H1 (cell line): ENCODE measurements at regions not wholly inside any gene's neighbourhood (a gene's known extent, or its start where the extent isn't known, plus 50 kb on each side); places are given as distances from the start of the nearest gene placed in this dataset.

ENCODE experiments used
- CTCF ChIA-PET: fragments of 300-600 bp; sonication (Branson Sonifier 250); formaldehyde crosslinking; loops from one replicate; lab custom pipeline; 2021; ENCODE audit not compliant: partially characterized antibody; lab: Charles Lee
- POLR2A ChIA-PET: fragments of 300-600 bp; sonication (Branson Sonifier 250); formaldehyde crosslinking; loops from one replicate; lab custom pipeline; 2021; ENCODE audit warnings: inconsistent platforms; ENCODE audit not compliant: partially characterized antibody; lab: Charles Lee
- DNase-seq, 2 experiments: peaks; one replicate each; pipeline versions ENCODE4 v3.0.0 to v3.0.0-alpha.2; 2010 to 2022; ENCODE audit warnings: low spot score in 2 of 2, low read depth in 1 of 2, mixed read lengths in 1 of 2
- FAIRE-seq: peaks from 2 replicates; lab custom pipeline; 2011; peaks lifted over from hg19 to GRCh38; lab: Jason Lieb, UNC
- H2AFZ ChIP-seq: 2 replicates; pipeline ENCODE4 v1.8.1; 2012; ENCODE audit warnings: low read length, inconsistent platforms
- H2AK5ac ChIP-seq: 2 replicates; pipeline ENCODE4 v1.6.1; 2013; ENCODE audit warnings: low read depth, low read length
- H2BK120ac ChIP-seq: replicated peaks from 2 replicates; pipeline ENCODE3; 2013; ENCODE audit warnings: low read depth, low read length, inconsistent platforms
- H2BK12ac ChIP-seq: 2 replicates; pipeline ENCODE4 v1.6.1; 2013; ENCODE audit warnings: low read depth, low read length
- H2BK15ac ChIP-seq: 2 replicates; pipeline ENCODE4 v1.6.1; 2013; ENCODE audit warnings: low read length
- H2BK20ac ChIP-seq: 2 replicates; pipeline ENCODE4 v1.6.1; 2013; ENCODE audit warnings: low read length
- H2BK5ac ChIP-seq: 2 replicates; pipeline ENCODE4 v1.6.1; 2013; ENCODE audit warnings: low read depth, low read length
- H3K14ac ChIP-seq: 2 replicates; pipeline ENCODE4 v1.6.1; 2013; ENCODE audit warnings: inconsistent platforms; ENCODE audit not compliant: insufficient read length
- H3K18ac ChIP-seq: 2 replicates; pipeline ENCODE4 v1.6.1; 2013; ENCODE audit warnings: low read length; ENCODE audit errors: extremely low read depth
- H3K23ac ChIP-seq: 2 replicates; pipeline ENCODE4 v1.6.1; 2013; ENCODE audit warnings: inconsistent platforms; ENCODE audit not compliant: insufficient read length
- H3K23me2 ChIP-seq: 2 replicates; pipeline ENCODE4 v1.6.1; 2013; ENCODE audit warnings: low read depth, low read length
- H3K27ac ChIP-seq: 2 replicates; pipeline ENCODE4 v1.6.1; 2011; ENCODE audit warnings: low read depth, low read length, inconsistent platforms
- H3K27me3 ChIP-seq, 4 experiments: replicated peaks in 1 of 4; 1 replicate in 1 of 4; 2 replicates in 3 of 4; pipeline versions ENCODE4 v1.6.1 to v1.8.1; 2011 to 2013; ENCODE audit warnings: low read length in 3 of 4, mild to moderate bottlenecking in 3 of 4, inconsistent platforms in 2 of 4, mixed read lengths in 2 of 4, moderate library complexity in 1 of 4; ENCODE audit not compliant: control insufficient read depth in 3 of 4, insufficient read depth in 3 of 4; ENCODE audit errors: extremely low read depth in 1 of 4
- H3K36me3 ChIP-seq, 4 experiments: 2 replicates each; pipeline versions ENCODE4 v1.6.1 to v1.8.1; 2011 to 2013; ENCODE audit warnings: mild to moderate bottlenecking in 4 of 4, low read length in 3 of 4, moderate library complexity in 2 of 4, control low read depth in 1 of 4, inconsistent platforms in 1 of 4; ENCODE audit not compliant: insufficient read depth in 4 of 4, control insufficient read depth in 2 of 4
- H3K4ac ChIP-seq: replicated peaks from 2 replicates; pipeline ENCODE3; 2013; ENCODE audit warnings: low read length, low read depth, mixed read lengths, inconsistent platforms; ENCODE audit not compliant: insufficient read length
- H3K4me1 ChIP-seq, 4 experiments: replicated peaks in 1 of 4; 1 replicate in 1 of 4; 2 replicates in 3 of 4; pipeline versions ENCODE4 v1.6.1 to v1.8.1; 2011 to 2013; ENCODE audit warnings: low read length in 3 of 4, inconsistent platforms in 2 of 4, mixed read lengths in 1 of 4; ENCODE audit not compliant: insufficient read depth in 4 of 4, control insufficient read depth in 3 of 4
- H3K4me2 ChIP-seq, 2 experiments: 2 replicates each; pipeline versions ENCODE4 v1.6.1 to v1.8.1; 2011 to 2013; ENCODE audit warnings: low read depth in 2 of 2, low read length in 2 of 2, control low read depth in 1 of 2, inconsistent platforms in 1 of 2, mild to moderate bottlenecking in 1 of 2; ENCODE audit not compliant: insufficient read depth in 1 of 2
- H3K4me3 ChIP-seq, 4 experiments: fragments of 200-600, 300-600 bp in 1 of 4; sonication (generic), shearing (Covaris generic), sonication (Bioruptor Twin) in 1 of 4; 2 replicates each; pipeline versions ENCODE4 v1.5.1 to v1.8.1; 2011 to 2016; ENCODE audit warnings: low read length in 4 of 4, low read depth in 3 of 4, control low read depth in 2 of 4, inconsistent platforms in 2 of 4, mild to moderate bottlenecking in 2 of 4, mixed read lengths in 1 of 4, moderate library complexity in 1 of 4; ENCODE audit not compliant: insufficient read depth in 2 of 4; ENCODE audit errors: extremely low read depth in 1 of 4
- H3K56ac ChIP-seq: replicated peaks from 2 replicates; pipeline ENCODE3; 2013; ENCODE audit warnings: low read depth, mild to moderate bottlenecking, mixed read lengths, low read length, inconsistent platforms; ENCODE audit not compliant: insufficient read length
- H3K79me1 ChIP-seq: 2 replicates; pipeline ENCODE4 v1.6.1; 2013; ENCODE audit warnings: low read depth, low read length, control low read depth
- H3K79me2 ChIP-seq, 2 experiments: 2 replicates each; pipeline versions ENCODE4 v1.6.1 to v1.8.1; 2012 to 2013; ENCODE audit warnings: low read length in 2 of 2, mild to moderate bottlenecking in 2 of 2, inconsistent platforms in 1 of 2; ENCODE audit not compliant: insufficient read depth in 2 of 2, control insufficient read depth in 1 of 2
- H3K9ac ChIP-seq, 4 experiments: replicated peaks in 1 of 4; 1 replicate in 1 of 4; 2 replicates in 3 of 4; pipeline versions ENCODE4 v1.6.1 to v1.8.1; 2011 to 2013; ENCODE audit warnings: low read depth in 3 of 4, low read length in 3 of 4, control low read depth in 2 of 4, mild to moderate bottlenecking in 2 of 4, moderate library complexity in 2 of 4, inconsistent platforms in 1 of 4; ENCODE audit errors: extremely low read depth in 1 of 4
- H3K9me3 ChIP-seq, 2 experiments: 2 replicates each; pipeline versions ENCODE4 v1.6.1 to v1.8.1; 2012 to 2013; ENCODE audit warnings: mild to moderate bottlenecking in 2 of 2, moderate library complexity in 2 of 2, control low read depth in 1 of 2, inconsistent platforms in 1 of 2, low read depth in 1 of 2, low read length in 1 of 2, mixed read lengths in 1 of 2; ENCODE audit not compliant: insufficient read depth in 2 of 2
- H4K20me1 ChIP-seq, 2 experiments: replicated peaks in 1 of 2; 2 replicates each; pipeline versions ENCODE3 to v1.8.1; 2011 to 2013; ENCODE audit warnings: inconsistent platforms in 2 of 2, low read length in 2 of 2, mild to moderate bottlenecking in 1 of 2; ENCODE audit not compliant: insufficient read depth in 2 of 2, control insufficient read depth in 1 of 2
- H4K5ac ChIP-seq: 2 replicates; pipeline ENCODE4 v1.6.1; 2013; ENCODE audit warnings: low read length, low read depth, mixed read lengths, inconsistent platforms; ENCODE audit not compliant: insufficient read length
- H4K8ac ChIP-seq: 2 replicates; pipeline ENCODE4 v1.8.0; 2013; ENCODE audit warnings: mild to moderate bottlenecking, moderate library complexity, low read length, inconsistent platforms; ENCODE audit not compliant: insufficient read depth; ENCODE audit errors: extremely low read depth
- H4K91ac ChIP-seq: replicated peaks from 2 replicates; pipeline ENCODE3; 2013; ENCODE audit warnings: low read length, mixed read lengths, inconsistent platforms; ENCODE audit not compliant: insufficient read length
- RXRA ChIP-seq: IDR thresholded peaks from 2 replicates; pipeline ENCODE4 v1.6.1; 2011; ENCODE audit warnings: low read depth, mild to moderate bottlenecking, low read length, moderate library complexity; ENCODE audit not compliant: insufficient read depth
- WGBS, 2 experiments: shearing (Covaris generic) in 1 of 2; methylation state at CpG; one replicate each; pipeline versions ENCODE4 v1.1.6 to v1.1.7; 2013 to 2015; ENCODE audit warnings: low lambda C conversion rate in 2 of 2, mixed read lengths in 2 of 2, inconsistent platforms in 1 of 2, low coverage in 1 of 2, missing lambda C conversion rate in 1 of 2; ENCODE audit not compliant: insufficient replicate concordance in 2 of 2, insufficient coverage in 1 of 2, insufficient read length in 1 of 2; ENCODE audit errors: extremely low coverage in 1 of 2, missing lambda C conversion rate in 1 of 2; 5-methylcytosine and 5-hydroxymethylcytosine counted together

DNA sequence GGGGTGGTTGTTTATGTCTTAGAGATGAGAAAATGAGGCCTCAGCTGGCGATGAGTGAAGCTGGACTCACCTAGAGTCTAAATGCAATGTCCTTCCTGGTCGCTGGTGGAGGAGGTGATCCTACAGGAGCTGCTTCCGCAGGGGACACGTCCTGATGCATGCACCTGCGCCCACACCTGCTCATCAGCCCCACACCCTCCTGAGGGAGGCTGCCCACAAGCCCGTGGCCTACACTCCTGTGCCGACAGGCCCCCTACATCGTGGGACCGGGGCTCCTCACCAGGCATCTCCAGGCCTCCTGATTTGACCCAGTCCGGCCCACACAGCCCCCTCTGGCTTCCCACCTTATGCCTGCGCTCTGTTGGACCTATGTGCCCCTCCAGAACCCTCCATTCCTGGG lies 857.2 kb downstream of the TBC1D22A start:
- no peak overlapping the region for H3K4ac ChIP-seq
- H2AK5ac ChIP-seq = no peak overlapping the region
- no peak overlapping the region for H4K91ac ChIP-seq
- TF ChIP-seq RXRA = no peak
- no peak overlapping the region for H4K8ac ChIP-seq
- peaks cover 0 to 2% (median 0%) of the 10 kb centered on the region in 4 experiments; a peak in 1 of 7 replicates for H3K4me1 ChIP-seq
- no peak for FAIRE-seq
- H2BK120ac ChIP-seq = no peak overlapping the region
- no peak overlapping the region for H3K23ac ChIP-seq
- H3K9me3 ChIP-seq = peaks cover 0 to 8% of the 10 kb centered on the region in 2 experiments; a peak in 2 of 4 replicates
- H3K79me1 ChIP-seq = no peaks in the 10 kb centered on the region
- no peak overlapping the region for H3K9ac ChIP-seq
- ChIA-PET POLR2A (no interaction called here), CTCF (no interaction called here)
- no peak overlapping the region for H3K4me3 ChIP-seq
- no peak overlapping the region for H2BK20ac ChIP-seq
- 84% methylated on average over 11 of the region's 11 CpGs; no CpG with 5 or more reads in 1 of the 2 experiments for WGBS, 2 experiments
- H3K23me2 ChIP-seq = no peaks in the 10 kb centered on the region
- H3K14ac ChIP-seq = no peak overlapping the region
- H3K27me3 ChIP-seq = no peaks in the 10 kb centered on the region
- H3K18ac ChIP-seq = no peak overlapping the region
- no peak overlapping the region for H3K56ac ChIP-seq
- no peak overlapping the region for H2BK12ac ChIP-seq
- H3K27ac ChIP-seq = no peak overlapping the region
- H3K79me2 ChIP-seq = no peaks in the 10 kb centered on the region
- no peak overlapping the region for H2AFZ ChIP-seq
- H2BK5ac ChIP-seq = no peak overlapping the region
- no peaks in the 10 kb centered on the region for H3K36me3 ChIP-seq
- DNase-seq = peak in 1 of 2 experiments; percentile 29
- H4K20me1 ChIP-seq = no peaks in the 10 kb centered on the region
- H2BK15ac ChIP-seq = no peak overlapping the region
- H3K4me2 ChIP-seq = no peak overlapping the region
- no peak overlapping the region for H4K5ac ChIP-seq
